ENCODE measurements at regions not wholly inside any gene's neighbourhood (a gene's known extent, or its start where the extent isn't known, plus 50 kb on each side); places are given as distances from the start of the nearest gene placed in this dataset.
A peak's percentile ranks its signal among the peaks of the same experiment; 100 is the strongest.

GRCh38 chr13:80828759-80829158 lies 487.8 kb upstream of the SPRY2 start:
- no peak for ATAC-seq
- Histone ChIP-seq H3K9me3 (peaks cover 19% of the 10 kb centered on the region), H3K36me3 (ENCODE audit: insufficient read depth in 1 of 2, low read depth in 1 of 2) (no peaks in the 10 kb centered on the region), H3K27me3 (ENCODE audit: insufficient read depth in 3 of 3, low read length in 2 of 3) (no peaks in the 10 kb centered on the region), H3K4me1 (no peaks in the 10 kb centered on the region), H3K4me3 (no peak overlapping the region), H3K27ac (no peak overlapping the region)
- TF ChIP-seq, protein P1, sequence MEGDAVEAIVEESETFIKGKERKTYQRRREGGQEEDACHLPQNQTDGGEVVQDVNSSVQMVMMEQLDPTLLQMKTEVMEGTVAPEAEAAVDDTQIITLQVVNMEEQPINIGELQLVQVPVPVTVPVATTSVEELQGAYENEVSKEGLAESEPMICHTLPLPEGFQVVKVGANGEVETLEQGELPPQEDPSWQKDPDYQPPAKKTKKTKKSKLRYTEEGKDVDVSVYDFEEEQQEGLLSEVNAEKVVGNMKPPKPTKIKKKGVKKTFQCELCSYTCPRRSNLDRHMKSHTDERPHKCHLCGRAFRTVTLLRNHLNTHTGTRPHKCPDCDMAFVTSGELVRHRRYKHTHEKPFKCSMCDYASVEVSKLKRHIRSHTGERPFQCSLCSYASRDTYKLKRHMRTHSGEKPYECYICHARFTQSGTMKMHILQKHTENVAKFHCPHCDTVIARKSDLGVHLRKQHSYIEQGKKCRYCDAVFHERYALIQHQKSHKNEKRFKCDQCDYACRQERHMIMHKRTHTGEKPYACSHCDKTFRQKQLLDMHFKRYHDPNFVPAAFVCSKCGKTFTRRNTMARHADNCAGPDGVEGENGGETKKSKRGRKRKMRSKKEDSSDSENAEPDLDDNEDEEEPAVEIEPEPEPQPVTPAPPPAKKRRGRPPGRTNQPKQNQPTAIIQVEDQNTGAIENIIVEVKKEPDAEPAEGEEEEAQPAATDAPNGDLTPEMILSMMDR (IDR thresholded peaks at IDR 0.05), result no peak
- DNase-seq, result no peak
- WGBS, 3 donors, result 86 to 94% (median 91%) methylated on average over 2 of the region's 2 CpGs
- intact Hi-C loops (cut with DNase I), result no loop called here

GRCh38 chr13:80825276-80825675 lies 484.4 kb upstream of the SPRY2 start:
- Histone ChIP-seq H3K4me1 (no peaks in the 10 kb centered on the region), H3K27ac (no peak overlapping the region), H3K9me3 (peaks cover 19% of the 10 kb centered on the region), H3K27me3 (ENCODE audit: insufficient read depth in 3 of 3, low read length in 2 of 3) (no peaks in the 10 kb centered on the region), H3K4me3 (peak overlapping the region; percentile 12), H3K36me3 (ENCODE audit: insufficient read depth in 1 of 2, low read depth in 1 of 2) (no peaks in the 10 kb centered on the region)
- intact Hi-C loops (cut with DNase I), result no loop called here
- 88 to 99% (median 96%) methylated on average over 1 of the region's 1 CpG for WGBS, 3 donors
- DNase-seq, result no peak
- TF ChIP-seq, protein P1 (IDR thresholded peaks at IDR 0.05), result no peak
- ATAC-seq, result no peak

DNA sequence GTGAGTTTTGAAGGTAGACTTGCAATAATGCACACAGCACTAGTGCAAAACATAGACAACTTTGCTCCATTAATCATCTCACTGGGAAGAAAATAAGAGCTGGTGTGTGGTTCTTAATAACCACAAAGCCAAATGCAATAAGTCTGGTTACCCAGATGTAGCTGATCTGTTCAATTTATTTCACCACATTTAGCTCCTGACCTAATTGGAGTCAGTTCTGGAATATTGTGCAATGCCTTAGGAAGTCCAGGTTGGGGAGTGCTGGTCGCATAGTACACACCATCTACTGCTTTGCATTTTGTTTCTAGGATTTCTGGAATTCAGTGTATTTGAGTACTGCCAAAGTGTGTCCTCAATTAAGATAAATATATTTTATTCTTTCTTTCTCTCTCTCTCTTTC lies 483.3 kb upstream of the SPRY2 start:
- Histone ChIP-seq H3K4me1 (no peaks in the 10 kb centered on the region), H3K9me3 (peaks cover 16% of the 10 kb centered on the region), H3K36me3 (ENCODE audit: insufficient read depth in 1 of 2, low read depth in 1 of 2) (no peaks in the 10 kb centered on the region), H3K27ac (no peak overlapping the region), H3K4me3 (peak overlapping the region; percentile 12), H3K27me3 (ENCODE audit: insufficient read depth in 3 of 3, low read length in 2 of 3) (no peaks in the 10 kb centered on the region)
- peak in 3 of 4 donors; percentile 67 to 86 (median 75) for ATAC-seq
- intact Hi-C loops (cut with DNase I), result no loop called here
- TF ChIP-seq, protein P1 (IDR thresholded peaks at IDR 0.05), result no peak
- no peak for DNase-seq
- 13 to 31% (median 22%) methylated on average over 1 of the region's 1 CpG for WGBS, 3 donors

GRCh38 chr13:80823472-80823871 lies 482.5 kb upstream of the SPRY2 start:
- WGBS, 3 donors, result 25 to 58% (median 35%) methylated on average over 1 of the region's 1 CpG
- intact Hi-C loops (cut with DNase I), result no loop called here
- Histone ChIP-seq H3K27me3 (ENCODE audit: insufficient read depth in 3 of 3, low read length in 2 of 3) (no peaks in the 10 kb centered on the region), H3K4me1 (no peaks in the 10 kb centered on the region), H3K9me3 (peaks cover 9% of the 10 kb centered on the region), H3K4me3 (peak overlapping the region; percentile 12), H3K36me3 (ENCODE audit: insufficient read depth in 1 of 2, low read depth in 1 of 2) (no peaks in the 10 kb centered on the region), H3K27ac (no peak overlapping the region)
- TF ChIP-seq, protein P1 (IDR thresholded peaks at IDR 0.05), result no peak
- ATAC-seq (peak in 2 of 4 donors; percentile 25 to 52), DNase-seq (no peak)

GRCh38 chr13:80821466-80821865 lies 480.5 kb upstream of the SPRY2 start:
- no peak for ATAC-seq

More at GRCh38 chr13:80821466-80821865, 480.5 kb upstream of the SPRY2 start:
- intact Hi-C loops (cut with DNase I), result no loop called here
- H3K36me3 ChIP-seq (ENCODE audit: insufficient read depth in 1 of 2, low read depth in 1 of 2), result no peaks in the 10 kb centered on the region
- DNase-seq, result no peak
- H3K27me3 ChIP-seq (ENCODE audit: insufficient read depth in 3 of 3, low read length in 2 of 3), result no peaks in the 10 kb centered on the region
- TF ChIP-seq, protein P1 (IDR thresholded peaks at IDR 0.05), result no peak
- no peak overlapping the region for H3K27ac ChIP-seq
- H3K4me1 ChIP-seq, result no peaks in the 10 kb centered on the region
- peaks cover 9% of the 10 kb centered on the region for H3K9me3 ChIP-seq
- no peak overlapping the region for H3K4me3 ChIP-seq
